Fibroblast of villous mesenchyme (primary cell): ENCODE measurements at regions not wholly inside any gene's neighbourhood (a gene's known extent, or its start where the extent isn't known, plus 50 kb on each side); places are given as distances from the start of the nearest gene placed in this dataset. TPM values are rescaled to one million over a fixed set of nuclear protein-coding genes. Genes with fewer than 3 reads are reported as not detected.

Experiments used
- DNase-seq: peaks from one replicate; pipeline ENCODE4 v3.0.0-alpha.2; 2010; ENCODE audit warnings: low read depth
- H3K4me3 ChIP-seq: 2 replicates; pipeline ENCODE4 v1.5.1; 2011; ENCODE audit warnings: low read depth, mild to moderate bottlenecking, low read length
- small RNA-seq: library from RNA; depleted of rRNA; stranded (forward); fragments of <200 nt; gene quantifications from one replicate; pipeline ENCODE3, GENCODE V24; 2012
- TF ChIP-seq, protein P1 (sequence below): IDR thresholded peaks from 2 replicates; pipeline ENCODE4 v1.5.1; 2012; ENCODE audit warnings: low read depth, mild to moderate bottlenecking, low read length; ENCODE audit not compliant: insufficient read depth

DNA sequence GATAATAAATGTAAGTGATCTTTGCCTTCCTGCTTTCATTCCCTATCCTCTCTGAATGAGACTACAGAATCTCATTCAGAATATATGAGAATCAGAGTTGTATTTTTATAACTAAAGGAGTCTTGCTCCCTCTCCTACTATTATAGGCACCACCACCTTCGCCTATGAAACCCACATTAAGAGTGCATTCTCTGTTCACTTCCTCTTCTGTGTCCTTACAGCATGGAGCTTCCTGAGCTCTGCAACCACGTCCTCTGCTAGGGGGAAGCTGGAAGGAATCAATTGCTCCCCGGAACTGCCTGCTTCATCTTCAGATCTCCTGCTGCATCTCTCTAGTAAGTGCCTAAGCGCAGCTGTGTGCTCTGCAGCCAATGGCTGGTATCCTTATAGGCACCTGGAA, 820.7 kb downstream of the GRID1 start:
- TF ChIP-seq, protein P1, sequence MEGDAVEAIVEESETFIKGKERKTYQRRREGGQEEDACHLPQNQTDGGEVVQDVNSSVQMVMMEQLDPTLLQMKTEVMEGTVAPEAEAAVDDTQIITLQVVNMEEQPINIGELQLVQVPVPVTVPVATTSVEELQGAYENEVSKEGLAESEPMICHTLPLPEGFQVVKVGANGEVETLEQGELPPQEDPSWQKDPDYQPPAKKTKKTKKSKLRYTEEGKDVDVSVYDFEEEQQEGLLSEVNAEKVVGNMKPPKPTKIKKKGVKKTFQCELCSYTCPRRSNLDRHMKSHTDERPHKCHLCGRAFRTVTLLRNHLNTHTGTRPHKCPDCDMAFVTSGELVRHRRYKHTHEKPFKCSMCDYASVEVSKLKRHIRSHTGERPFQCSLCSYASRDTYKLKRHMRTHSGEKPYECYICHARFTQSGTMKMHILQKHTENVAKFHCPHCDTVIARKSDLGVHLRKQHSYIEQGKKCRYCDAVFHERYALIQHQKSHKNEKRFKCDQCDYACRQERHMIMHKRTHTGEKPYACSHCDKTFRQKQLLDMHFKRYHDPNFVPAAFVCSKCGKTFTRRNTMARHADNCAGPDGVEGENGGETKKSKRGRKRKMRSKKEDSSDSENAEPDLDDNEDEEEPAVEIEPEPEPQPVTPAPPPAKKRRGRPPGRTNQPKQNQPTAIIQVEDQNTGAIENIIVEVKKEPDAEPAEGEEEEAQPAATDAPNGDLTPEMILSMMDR: no peak
- no peak for DNase-seq
- no peak overlapping the region for H3K4me3 ChIP-seq

DNA sequence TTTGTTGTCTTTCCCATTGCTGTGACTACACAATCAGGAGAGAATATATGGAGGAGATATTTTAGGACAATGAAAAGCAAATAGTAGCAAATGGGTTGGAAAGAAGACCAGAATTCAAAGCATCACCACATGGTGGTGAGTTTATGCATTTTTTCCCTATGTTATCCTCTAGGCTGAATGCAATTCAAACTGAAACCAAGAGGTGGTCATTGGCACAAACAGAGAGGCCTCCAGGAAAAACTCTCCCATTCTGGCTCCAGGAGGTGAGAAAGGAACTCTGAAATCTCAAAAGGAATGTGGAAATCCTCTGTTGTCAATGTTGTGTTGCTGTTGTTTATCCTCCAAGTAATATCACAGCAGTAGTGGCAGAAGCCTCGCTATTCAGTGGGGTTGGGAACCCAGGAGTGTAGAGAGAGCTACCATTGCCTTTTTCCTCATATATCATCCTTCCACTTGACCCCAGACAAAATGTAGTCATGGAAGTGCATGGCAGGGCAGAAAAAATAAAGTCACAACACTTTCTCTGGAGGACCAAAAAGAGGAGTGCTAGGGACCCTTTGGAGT, 819.1 kb downstream of the GRID1 start:
- no peak overlapping the region for H3K4me3 ChIP-seq
- DNase-seq: no peak
- TF ChIP-seq, protein P1: no peak

DNA sequence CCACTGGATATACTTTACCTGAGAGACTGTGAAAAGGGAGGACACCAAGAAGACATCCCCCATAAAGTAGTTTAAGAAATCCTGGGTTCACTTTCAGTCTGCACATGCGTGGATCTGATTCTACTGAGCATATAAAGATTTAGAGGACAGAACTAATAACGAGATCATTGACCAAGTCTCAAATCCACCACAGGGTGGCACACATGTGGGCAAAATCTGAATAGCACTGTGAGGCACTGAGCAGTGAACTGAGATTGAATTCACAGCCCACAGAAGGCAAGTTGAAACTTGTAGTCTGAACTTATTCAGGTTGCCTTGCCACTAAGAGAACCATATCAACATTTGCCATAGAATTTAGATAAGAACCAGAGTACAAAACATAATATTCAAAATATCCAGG, 818.6 kb downstream of the GRID1 start:
- H3K4me3 ChIP-seq: no peak overlapping the region
- TF ChIP-seq, protein P1: peak; percentile 21
- DNase-seq: peak; percentile 16

Small RNAs in the stretch of these regions (small RNA-seq; reads per million reads assigned to genes)
- gene RNU6-325P: not detected
